Liver (tissue), 8 donors: ENCODE measurements at regions not wholly inside any gene's neighbourhood (a gene's known extent, or its start where the extent isn't known, plus 50 kb on each side); places are given as distances from the start of the nearest gene placed in this dataset.

ENCODE experiments used
- DNase-seq: peaks from one replicate; pipeline ENCODE4 v3.0.0-alpha.2; 2017; ENCODE audit warnings: low spot score
- H3K27ac ChIP-seq, 2 donors: one replicate each; pipeline ENCODE4 v1.7.0; 2013; ENCODE audit warnings: inconsistent platforms in 2 of 2, low read length in 2 of 2, control low read depth in 1 of 2, low read depth in 1 of 2, mild to moderate bottlenecking in 1 of 2
- H3K27me3 ChIP-seq, 4 donors: one replicate each; pipeline versions ENCODE4 v1.6.1 to v1.7.0; 2013; ENCODE audit warnings: low read length in 3 of 4, inconsistent platforms in 1 of 4, mild to moderate bottlenecking in 1 of 4, moderate library complexity in 1 of 4; ENCODE audit not compliant: control insufficient read depth in 4 of 4, insufficient read depth in 4 of 4
- H3K36me3 ChIP-seq, 4 donors: one replicate each; pipeline versions ENCODE4 v1.6.1 to v1.7.0; 2013; ENCODE audit warnings: low read length in 3 of 4, mild to moderate bottlenecking in 3 of 4, low read depth in 1 of 4, moderate library complexity in 1 of 4; ENCODE audit not compliant: control insufficient read depth in 4 of 4, insufficient read depth in 3 of 4
- H3K4me1 ChIP-seq, 4 donors: one replicate each; pipeline versions ENCODE4 v1.6.1 to v1.7.0; 2013; ENCODE audit warnings: low read length in 3 of 4, mild to moderate bottlenecking in 3 of 4, moderate library complexity in 1 of 4; ENCODE audit not compliant: control insufficient read depth in 4 of 4, insufficient read depth in 4 of 4
- H3K4me3 ChIP-seq, 3 donors: one replicate each; pipeline versions ENCODE4 v1.6.1 to v1.7.0; 2013; ENCODE audit warnings: low read length in 3 of 3, control low read depth in 1 of 3, low read depth in 1 of 3, mild to moderate bottlenecking in 1 of 3
- H3K9ac ChIP-seq, 2 donors: one replicate each; pipeline ENCODE4 v1.7.0; 2013; ENCODE audit warnings: low read length in 2 of 2, mild to moderate bottlenecking in 2 of 2, moderate library complexity in 2 of 2, control low read depth in 1 of 2, low read depth in 1 of 2
- H3K9me3 ChIP-seq, 4 donors: one replicate each; pipeline versions ENCODE4 v1.6.1 to v1.7.0; 2013; ENCODE audit warnings: low read length in 3 of 4; ENCODE audit not compliant: control insufficient read depth in 4 of 4
- ATF3 ChIP-seq: IDR thresholded peaks from 2 replicates; pipeline ENCODE4 v1.6.1; 2016; ENCODE audit warnings: antibody characterized with exemption
- CTCF ChIP-seq: fragments of 150-350 bp; IDR thresholded peaks from 2 replicates; pipeline ENCODE4 v1.5.1; 2017; ENCODE audit warnings: improper control_type of control experiment, low read depth, low read length; ENCODE audit not compliant: missing input control
- EGR1 ChIP-seq, 2 donors: IDR thresholded peaks; 2 replicates each; pipeline ENCODE4 v1.6.1; 2016 to 2018; ENCODE audit warnings: antibody characterized with exemption in 2 of 2, low read depth in 2 of 2
- FOXA1 ChIP-seq: IDR thresholded peaks from 2 replicates; pipeline ENCODE4 v1.6.1; 2016; ENCODE audit warnings: antibody characterized with exemption
- FOXA2 ChIP-seq: IDR thresholded peaks from 2 replicates; pipeline ENCODE4 v1.6.1; 2016; ENCODE audit warnings: antibody characterized with exemption
- GABPA ChIP-seq, 2 donors: IDR thresholded peaks in 1 of 2; conservative IDR thresholded peaks in 1 of 2; 2 replicates each; pipeline ENCODE4 v1.6.1; 2016; ENCODE audit warnings: antibody characterized with exemption in 2 of 2, mild to moderate bottlenecking in 1 of 2, moderate library complexity in 1 of 2
- HNF4A ChIP-seq, 2 donors: conservative IDR thresholded peaks; 2 replicates each; pipeline ENCODE4 v1.6.1; 2016; ENCODE audit warnings: antibody characterized with exemption in 2 of 2, mild to moderate bottlenecking in 2 of 2
- HNF4G ChIP-seq: IDR thresholded peaks from 2 replicates; pipeline ENCODE4 v1.6.1; 2016; ENCODE audit warnings: antibody characterized with exemption
- JUND ChIP-seq, 2 donors: IDR thresholded peaks; 2 replicates each; pipeline ENCODE4 v1.6.1; 2016; ENCODE audit warnings: antibody characterized with exemption in 2 of 2
- MAX ChIP-seq: IDR thresholded peaks from 2 replicates; pipeline ENCODE4 v1.6.1; 2016; ENCODE audit warnings: antibody characterized with exemption
- NR2F2 ChIP-seq: IDR thresholded peaks from 2 replicates; pipeline ENCODE4 v1.6.1; 2016; ENCODE audit warnings: antibody characterized with exemption
- RAD21 ChIP-seq, 2 donors: IDR thresholded peaks; 2 replicates each; pipeline ENCODE4 v1.6.1; 2016; ENCODE audit warnings: antibody characterized with exemption in 2 of 2, mild to moderate bottlenecking in 2 of 2
- REST ChIP-seq: IDR thresholded peaks from 2 replicates; pipeline ENCODE4 v1.6.1; 2016; ENCODE audit warnings: antibody characterized with exemption, mild to moderate bottlenecking
- RXRA ChIP-seq, 2 donors: IDR thresholded peaks; 2 replicates each; pipeline ENCODE4 v1.6.1; 2017 to 2018; ENCODE audit warnings: antibody characterized with exemption in 2 of 2, mild to moderate bottlenecking in 1 of 2
- SP1 ChIP-seq: IDR thresholded peaks from 2 replicates; pipeline ENCODE4 v1.6.1; 2018; ENCODE audit warnings: antibody characterized with exemption, mild to moderate bottlenecking
- TAF1 ChIP-seq: conservative IDR thresholded peaks from 2 replicates; pipeline ENCODE4 v1.6.1; 2016; ENCODE audit warnings: antibody characterized with exemption, mild to moderate bottlenecking
- YY1 ChIP-seq: IDR thresholded peaks from 2 replicates; pipeline ENCODE4 v1.6.1; 2016; ENCODE audit warnings: antibody characterized with exemption, mild to moderate bottlenecking
- ZBTB33 ChIP-seq: IDR thresholded peaks from 2 replicates; pipeline ENCODE4 v1.6.1; 2016; ENCODE audit warnings: antibody characterized with exemption
- WGBS: extraction: QIAGEN DNeasy Blood & Tissue Kit; methylation state at CpG from one replicate; pipeline ENCODE4 v1.1.7; 2013; 5-methylcytosine and 5-hydroxymethylcytosine counted together
- donor health status: healthy.
- donor health status: healthy.
- donor health status: healthy.
- donor health status: healthy.
- donor health status: healthy.

- Histone ChIP-seq H3K4me3 (no peak overlapping the region), H3K27ac (no peak overlapping the region), H3K9ac (no peak overlapping the region), H3K36me3 (no peaks in the 10 kb centered on the region), H3K4me1 (no peaks in the 10 kb centered on the region), H3K9me3 (peaks cover 0 to 2% (median 0%) of the 10 kb centered on the region in 4 donors), H3K27me3 (no peaks in the 10 kb centered on the region)
- TF ChIP-seq EGR1 (IDR thresholded peaks at IDR 0.05; ENCODE audit: low read depth in 2 of 2) (no peak), GABPA (IDR thresholded peaks at IDR 0.05 in 1 of 2, conservative IDR thresholded peaks at IDR 0.05 in 1 of 2) (no peak), SP1 (no peak), CTCF (no peak), TAF1 (no peak), RXRA (IDR thresholded peaks at IDR 0.05) (no peak), RAD21 (IDR thresholded peaks at IDR 0.05) (no peak), HNF4G (no peak), FOXA2 (no peak), MAX (no peak), NR2F2 (no peak), ZBTB33 (no peak), JUND (IDR thresholded peaks at IDR 0.05) (no peak), HNF4A (conservative IDR thresholded peaks at IDR 0.05) (no peak), ATF3 (no peak), FOXA1 (no peak)
- WGBS, result 64% methylated on average over 2 of the region's 2 CpGs
- no peak for DNase-seq
These were observed 581.0 kb downstream of the KCNJ18 start for GRCh38 chr17:22273308-22273707.

- no peak for DNase-seq
- no peaks in the 10 kb centered on the region for H3K36me3 ChIP-seq
- WGBS, result 52% methylated on average over 3 of the region's 3 CpGs
- H3K27ac ChIP-seq, result no peak overlapping the region
- H3K4me1 ChIP-seq, result no peaks in the 10 kb centered on the region
- TF ChIP-seq RAD21 (IDR thresholded peaks at IDR 0.05) (no peak), GABPA (IDR thresholded peaks at IDR 0.05 in 1 of 2, conservative IDR thresholded peaks at IDR 0.05 in 1 of 2) (no peak), HNF4G (no peak), NR2F2 (no peak), ZBTB33 (no peak), MAX (no peak), SP1 (no peak), TAF1 (no peak), EGR1 (IDR thresholded peaks at IDR 0.05; ENCODE audit: low read depth in 2 of 2) (no peak), FOXA2 (no peak), FOXA1 (no peak), YY1 (no peak), HNF4A (conservative IDR thresholded peaks at IDR 0.05) (no peak), JUND (IDR thresholded peaks at IDR 0.05) (no peak), REST (no peak), CTCF (no peak), RXRA (IDR thresholded peaks at IDR 0.05) (no peak), ATF3 (no peak)
- H3K9me3 ChIP-seq, result no peaks in the 10 kb centered on the region
- H3K4me3 ChIP-seq, result no peak overlapping the region
- H3K9ac ChIP-seq, result no peak overlapping the region
- no peaks in the 10 kb centered on the region for H3K27me3 ChIP-seq
These were observed 585.3 kb downstream of the KCNJ18 start for GRCh38 chr17:22277595-22277994.
